Left colon (tissue), 2 donors: ENCODE measurements at regions not wholly inside any gene's neighbourhood (a gene's known extent, or its start where the extent isn't known, plus 50 kb on each side); places are given as distances from the start of the nearest gene placed in this dataset.
"Not testable (repeated sequence)": the region's sequence is repeated elsewhere in the genome, so short reads cannot be mapped to it uniquely, and the experiment has no call there.

Experiments
- ATAC-seq: fragments of 200-7000 bp; cut with Tn5 transposase; one replicate; pipeline ENCODE4 v1.9.1; 2020; ENCODE audit warnings: mild to moderate bottlenecking, moderate library complexity
- DNase-seq, 2 donors: peaks; one replicate each; pipeline ENCODE4 v3.0.0-alpha.2; 2020
- intact Hi-C, 2 donors: fragments of 100-400 bp; cut with DNase I in 1 of 2; cut with micrococcal nuclease in 1 of 2; formaldehyde crosslinking; loops; one replicate each; pipeline versions ENCODE4 v1.11.2 to v1.14.0; 2022; cut with DNase I, micrococcal nuclease
- donor health status: DM: no; HTN: no; CAD: no.
- donor health status: DM: yes; HTN: yes; CAD: no.

DNA sequence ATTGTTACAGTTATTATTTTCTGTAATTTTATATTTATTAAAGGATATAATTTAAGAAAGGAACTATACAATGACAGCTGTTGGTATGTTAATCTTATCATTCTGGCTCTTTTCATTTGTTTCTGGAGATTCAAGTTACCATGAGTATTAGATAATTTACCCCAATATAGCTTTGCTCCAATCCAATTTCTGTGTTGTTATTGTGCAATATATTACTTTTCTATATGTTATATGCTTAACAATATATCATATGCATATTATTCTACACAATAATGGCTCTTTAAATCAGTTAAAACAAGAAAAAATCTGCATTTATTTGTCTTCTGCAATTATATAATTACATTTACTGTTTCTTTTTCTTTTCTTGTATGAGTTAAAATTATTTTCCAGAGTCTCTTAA is 1650.9 kb downstream of the BRINP3 start:
- intact Hi-C loops: no loop called here
- no peak for ATAC-seq
- no peak for DNase-seq

DNA sequence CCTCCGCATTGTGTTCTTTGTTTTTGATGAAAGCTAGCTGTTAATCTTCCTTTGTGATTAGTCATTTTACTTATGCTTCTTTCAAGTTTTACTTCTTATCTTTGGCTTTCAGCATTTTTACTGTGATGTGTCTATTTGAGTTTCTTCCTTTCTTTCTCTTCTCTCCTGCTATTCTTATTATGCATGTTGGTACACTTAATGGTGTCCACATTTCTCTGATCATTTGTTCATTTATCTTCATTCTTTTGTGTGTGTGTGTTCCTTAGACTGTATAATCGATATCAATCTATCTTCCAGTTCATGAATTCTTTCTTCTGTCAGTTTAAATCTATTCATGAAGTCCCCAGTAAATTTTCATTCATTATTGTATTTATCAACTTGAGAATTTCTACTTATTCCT is 1650.3 kb downstream of the BRINP3 start:
- ATAC-seq (no peak), DNase-seq (no peak)
- intact Hi-C loops: no loop called here

DNA sequence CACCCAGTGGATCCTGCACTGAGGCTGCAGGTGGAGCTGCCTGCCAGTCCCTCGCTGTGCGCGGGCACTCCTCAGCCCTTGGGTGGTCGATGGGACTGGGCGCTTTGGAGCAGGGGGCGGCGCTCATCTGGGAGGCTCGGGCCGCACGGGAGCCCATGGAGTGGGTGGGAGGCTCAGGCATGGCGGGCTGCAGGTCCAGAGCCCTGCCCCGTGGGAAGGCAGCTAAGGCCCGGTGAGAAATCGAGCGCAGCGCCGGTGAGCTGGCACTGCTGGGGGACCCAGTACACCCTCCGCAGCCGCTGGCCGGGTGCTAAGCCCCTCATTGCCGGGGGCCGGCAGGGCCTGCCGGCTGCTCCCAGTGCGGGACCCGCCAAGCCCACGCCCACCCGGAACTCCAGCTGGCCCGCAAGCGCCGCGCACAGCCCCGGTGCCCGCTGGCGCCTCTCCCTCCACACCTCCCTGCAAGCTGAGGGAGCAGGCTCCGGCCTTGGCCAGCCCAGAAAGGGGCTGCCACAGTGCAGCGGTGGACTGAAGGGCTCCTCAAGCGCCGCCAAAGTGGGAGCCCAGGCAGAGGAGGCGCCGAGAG is 1636.5 kb downstream of the BRINP3 start:
- DNase-seq, ATAC-seq, intact Hi-C loops: not testable (repeated sequence)

DNA sequence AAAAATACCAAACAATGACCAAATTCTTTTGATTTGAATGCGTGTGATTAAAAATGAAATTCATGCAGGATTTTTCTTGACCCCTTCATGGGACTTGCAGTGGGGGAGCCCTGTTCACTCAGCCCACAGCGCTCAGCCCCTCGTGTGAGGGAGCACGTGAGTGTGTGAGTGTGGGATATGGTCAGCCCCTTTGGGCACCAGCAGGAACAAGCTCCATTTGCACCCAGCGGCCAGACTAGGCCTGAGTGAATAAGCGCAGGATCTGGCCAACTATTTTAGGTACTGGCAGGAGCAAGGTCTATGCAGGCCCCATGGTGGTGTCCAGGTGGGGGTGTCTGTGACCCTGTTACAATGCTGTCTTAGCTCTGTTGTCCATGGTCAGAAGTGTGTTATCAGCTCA is 1631.2 kb downstream of the BRINP3 start:
- intact Hi-C loops: no loop called here
- no peak for DNase-seq
- no peak for ATAC-seq

DNA sequence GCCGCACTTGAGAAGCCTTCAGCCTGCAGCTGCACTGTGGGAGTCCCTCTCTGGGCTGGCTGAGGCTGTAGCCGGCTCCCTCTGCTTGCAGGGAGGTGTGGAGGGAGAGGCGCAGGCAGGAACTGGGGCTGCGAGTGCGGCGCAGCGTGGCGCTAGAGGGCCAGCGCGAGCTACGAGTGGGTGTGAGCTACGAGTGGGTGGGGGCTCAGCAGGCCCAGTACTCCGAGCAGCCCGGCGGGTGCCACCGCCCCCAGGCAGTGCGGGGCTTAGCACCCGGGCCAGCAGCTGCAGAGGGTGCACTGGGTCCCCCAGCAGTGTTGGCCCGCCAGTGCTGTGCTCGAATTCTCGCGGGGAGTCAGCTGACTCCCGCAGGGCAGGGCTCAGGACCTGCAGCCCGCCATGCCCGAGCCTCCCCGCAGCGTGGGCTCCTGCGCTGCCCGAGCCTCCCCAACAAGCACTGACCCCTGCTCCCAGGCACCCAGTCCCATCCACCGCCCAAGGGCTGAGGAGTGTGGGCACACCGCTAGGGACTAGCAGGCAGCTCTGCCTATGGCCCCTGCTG is 1620.1 kb downstream of the BRINP3 start:
- intact Hi-C loops: no loop called here
- ATAC-seq (no peak), DNase-seq (no peak)

DNA sequence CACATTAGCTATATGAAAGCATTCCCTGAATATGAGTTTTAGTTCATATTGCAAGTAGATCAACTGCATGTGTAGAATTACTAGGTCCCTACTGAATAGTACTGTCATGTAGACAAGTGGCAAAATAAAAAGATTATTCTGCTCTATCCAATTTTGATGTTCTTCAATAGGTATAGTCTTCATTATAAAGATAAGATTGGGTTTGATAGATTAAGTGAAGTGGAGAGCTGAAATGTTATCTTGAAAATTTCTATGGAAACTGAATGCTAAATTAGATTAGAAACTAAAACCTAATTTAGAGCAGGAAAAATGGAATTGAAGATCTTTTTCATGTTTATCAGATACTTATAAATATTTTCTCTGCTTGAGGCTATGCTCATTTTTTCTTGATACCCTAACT is 1610.0 kb downstream of the BRINP3 start:
- no peak for DNase-seq
- intact Hi-C loops: no loop called here
- ATAC-seq: no peak

DNA sequence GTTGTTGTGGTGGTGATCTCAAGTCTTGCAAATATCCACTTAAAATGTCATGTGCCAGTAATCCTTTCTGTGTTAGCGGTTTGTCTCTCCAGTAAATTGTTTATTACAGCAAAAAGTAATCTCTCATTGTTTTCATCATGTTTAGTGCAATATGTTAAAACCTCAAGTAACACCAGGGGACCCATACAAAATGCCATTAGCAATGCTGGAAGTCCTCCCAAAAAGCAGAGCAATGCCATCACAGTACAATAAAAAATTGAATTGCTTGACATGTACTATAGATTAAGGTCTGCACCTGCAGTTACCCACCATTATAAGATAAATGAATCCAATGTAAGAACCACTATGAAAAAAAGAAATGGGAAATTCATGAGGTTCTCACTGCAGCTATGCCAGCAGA is 1606.5 kb downstream of the BRINP3 start:
- ATAC-seq: no peak
- DNase-seq: no peak
- intact Hi-C loops: no loop called here

DNA sequence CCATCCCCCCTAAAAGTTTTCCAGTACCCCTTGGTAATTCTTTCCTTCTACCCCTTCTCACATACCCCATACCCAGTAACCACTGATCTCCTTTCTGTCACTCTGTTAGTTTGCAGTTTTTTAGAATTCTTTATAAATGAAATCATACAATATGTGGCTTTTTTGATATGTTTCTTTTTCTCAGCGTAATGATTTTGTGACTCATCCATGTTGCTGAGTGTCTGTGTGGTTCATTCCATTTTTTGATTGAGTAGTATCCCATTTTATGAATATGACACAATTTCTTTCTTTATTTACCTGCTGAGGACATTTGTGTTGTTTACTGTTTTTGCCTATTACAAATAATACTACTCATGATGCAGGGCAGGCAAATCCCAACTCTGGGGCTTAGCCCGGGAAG is 1605.3 kb downstream of the BRINP3 start:
- ATAC-seq (no peak), DNase-seq (no peak)
- intact Hi-C loops: no loop called here

DNA sequence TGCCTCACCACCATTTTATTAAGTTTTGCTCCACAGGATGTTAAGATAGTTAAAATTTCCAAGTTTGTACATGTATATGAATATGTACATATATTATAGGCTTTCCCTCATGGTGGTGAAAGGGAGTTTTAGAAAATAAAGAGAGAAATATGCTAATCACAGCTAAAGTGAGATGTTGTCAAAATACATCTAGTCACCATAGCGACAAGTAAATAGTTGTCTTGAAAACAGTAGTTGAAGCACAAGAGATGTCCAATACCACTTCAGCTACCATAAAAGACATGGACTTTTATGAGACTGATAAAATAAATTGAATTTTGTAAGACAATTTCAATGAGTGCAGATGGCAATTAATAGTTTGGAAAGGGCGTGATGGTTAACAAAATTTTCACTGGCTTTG is 1600.0 kb downstream of the BRINP3 start:
- ATAC-seq (no peak), DNase-seq (no peak)
- intact Hi-C loops: no loop called here

DNA sequence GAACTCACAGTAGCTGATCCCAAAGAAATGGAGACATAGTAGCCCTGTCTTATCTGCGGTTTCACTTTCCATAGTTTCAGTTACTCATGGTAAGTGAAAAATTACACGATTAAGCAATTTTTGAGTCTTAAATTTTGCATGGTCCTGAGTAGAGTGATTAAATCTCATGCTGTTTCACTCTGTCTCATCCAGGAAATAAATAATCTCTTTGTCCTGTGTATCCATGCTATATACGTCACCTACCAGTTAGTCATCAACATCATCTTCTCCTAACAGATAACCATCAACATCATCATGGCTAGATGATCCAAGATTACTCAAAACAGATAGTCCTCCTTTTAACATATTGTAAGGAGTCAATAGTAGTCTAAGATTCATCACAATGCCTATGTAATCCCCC is 1589.3 kb downstream of the BRINP3 start:
- intact Hi-C loops: no loop called here
- DNase-seq (no peak), ATAC-seq (no peak)

DNA sequence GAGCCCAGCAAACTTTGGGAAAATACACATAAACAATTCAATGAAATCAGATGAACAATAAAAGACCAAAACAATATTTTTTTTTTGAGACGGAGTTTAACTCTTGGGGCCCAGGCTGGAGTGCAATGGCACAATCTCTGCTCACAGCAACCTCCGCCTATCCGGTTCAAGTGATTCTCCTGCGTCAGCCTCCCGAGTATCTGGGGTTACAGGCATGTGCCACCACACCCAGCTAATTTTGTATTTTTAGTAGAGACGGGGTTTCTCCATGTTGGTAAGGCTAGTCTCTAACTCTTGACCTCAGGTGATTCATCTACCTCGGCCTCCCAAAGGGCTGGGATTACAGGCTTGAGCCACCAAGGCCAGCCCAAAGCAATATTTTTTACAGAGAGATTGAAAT is 1588.5 kb downstream of the BRINP3 start:
- DNase-seq: no peak
- no peak for ATAC-seq
- intact Hi-C loops: no loop called here

DNA sequence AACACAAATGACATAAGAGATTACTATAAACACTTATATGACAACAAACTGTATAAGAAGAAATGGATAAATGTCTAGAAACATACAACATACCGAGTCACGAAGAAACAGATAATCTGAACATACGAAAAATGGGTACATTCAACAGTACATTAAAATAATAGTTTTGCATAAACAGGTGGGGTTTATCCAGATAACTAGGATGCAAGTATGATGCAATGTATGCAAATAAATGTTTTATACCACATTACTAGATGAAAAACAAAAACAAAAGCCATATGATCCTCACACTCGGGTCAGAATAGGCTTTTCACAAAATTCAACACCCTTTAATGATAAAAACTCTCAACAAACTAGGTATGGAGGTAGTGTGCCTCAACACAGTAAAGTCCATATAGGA is 1585.7 kb downstream of the BRINP3 start:
- no peak for ATAC-seq
- intact Hi-C loops: no loop called here
- DNase-seq: no peak

DNA sequence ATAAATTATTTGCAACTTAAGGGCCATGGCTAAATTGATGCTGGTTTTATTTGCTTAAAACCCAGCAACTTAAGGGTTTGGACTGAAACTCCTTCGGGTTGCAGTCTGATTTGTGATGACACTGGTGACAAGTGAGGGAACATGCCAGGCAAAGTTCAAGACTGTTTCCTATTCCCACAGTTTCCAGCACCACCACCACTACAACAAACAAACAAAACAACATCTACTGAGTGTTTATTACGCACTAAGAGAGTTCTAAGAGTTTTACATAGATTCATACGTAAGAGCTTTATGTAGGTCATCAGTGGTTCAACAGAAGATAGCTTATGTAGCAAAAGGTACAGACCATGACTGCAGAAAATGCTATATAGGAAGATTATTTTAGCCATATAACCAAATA is 1582.1 kb downstream of the BRINP3 start:
- DNase-seq: no peak
- no peak for ATAC-seq
- intact Hi-C loops: no loop called here

DNA sequence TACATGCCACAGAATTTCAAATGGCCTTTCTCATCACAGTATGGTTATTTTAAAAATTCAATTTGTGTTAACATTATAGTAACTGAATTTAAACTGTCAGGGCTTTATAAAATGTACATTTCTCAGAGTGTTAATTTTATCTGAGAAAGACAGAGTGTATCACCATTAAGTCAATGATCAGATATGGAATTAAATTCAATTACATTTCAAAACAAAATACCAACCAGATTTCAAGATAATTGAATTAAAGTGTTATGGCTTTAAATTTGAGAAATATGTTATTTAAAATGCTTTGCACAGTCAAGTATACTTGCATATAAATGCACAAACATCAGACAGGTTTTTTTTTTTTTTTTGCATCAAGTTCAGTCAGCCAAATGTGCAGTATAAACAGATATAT is 1574.4 kb downstream of the BRINP3 start:
- no peak for ATAC-seq
- intact Hi-C loops: no loop called here
- DNase-seq: no peak

DNA sequence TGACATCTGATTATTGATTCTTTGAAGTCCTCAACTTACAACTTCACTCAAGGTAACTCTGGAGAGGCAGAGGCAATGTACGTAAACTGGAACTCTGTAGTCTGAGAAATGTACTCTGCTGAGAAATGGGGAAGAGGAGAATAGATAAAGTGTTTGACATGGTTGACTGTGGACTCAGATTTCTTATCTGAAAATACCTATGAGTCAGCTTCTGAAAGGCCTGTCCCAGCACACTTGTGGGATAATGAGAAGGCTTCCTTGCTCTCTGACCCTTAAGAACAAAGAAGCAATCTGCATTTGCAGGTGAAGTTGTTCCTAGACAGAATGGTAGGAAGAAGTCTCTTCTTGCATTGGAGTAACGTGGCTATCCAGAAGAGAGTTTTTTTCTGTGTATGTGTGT is 1573.5 kb downstream of the BRINP3 start:
- DNase-seq (no peak), ATAC-seq (no peak)
- intact Hi-C loops: no loop called here

DNA sequence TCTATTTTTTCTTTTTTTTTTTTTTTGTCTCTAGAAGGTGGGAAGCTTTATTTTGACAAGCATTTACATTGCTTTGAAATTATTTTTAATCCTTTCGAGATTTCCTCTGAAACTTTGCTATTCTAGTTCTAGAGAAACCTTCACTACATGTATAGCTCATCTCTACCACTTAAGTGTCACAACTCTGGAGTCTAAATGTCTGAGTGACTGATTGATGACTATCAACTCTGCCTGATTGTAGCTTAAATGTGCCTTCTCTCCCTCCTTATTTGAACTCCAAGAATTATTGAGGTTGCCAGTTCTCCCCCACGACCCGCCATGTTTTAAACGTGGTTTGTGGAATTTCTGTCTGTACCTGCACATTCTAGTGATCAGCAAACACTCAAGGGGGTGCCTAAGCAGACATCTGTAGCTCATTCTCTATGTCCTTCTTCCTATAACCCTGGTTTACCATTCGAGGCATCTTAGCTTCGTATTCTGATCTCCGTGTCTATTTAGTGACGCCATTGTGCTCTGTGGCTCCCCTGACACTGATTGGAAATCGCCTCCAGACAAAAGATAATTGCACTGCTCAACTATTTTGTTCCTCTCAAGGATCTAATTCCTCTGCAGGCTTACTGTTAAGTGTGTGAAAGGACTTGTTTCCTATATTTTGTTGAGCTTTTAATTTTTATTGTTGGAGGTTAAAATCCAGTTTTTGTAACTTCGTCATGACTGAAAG is 1570.6 kb downstream of the BRINP3 start:
- no peak for DNase-seq
- intact Hi-C loops: no loop called here
- no peak for ATAC-seq

DNA sequence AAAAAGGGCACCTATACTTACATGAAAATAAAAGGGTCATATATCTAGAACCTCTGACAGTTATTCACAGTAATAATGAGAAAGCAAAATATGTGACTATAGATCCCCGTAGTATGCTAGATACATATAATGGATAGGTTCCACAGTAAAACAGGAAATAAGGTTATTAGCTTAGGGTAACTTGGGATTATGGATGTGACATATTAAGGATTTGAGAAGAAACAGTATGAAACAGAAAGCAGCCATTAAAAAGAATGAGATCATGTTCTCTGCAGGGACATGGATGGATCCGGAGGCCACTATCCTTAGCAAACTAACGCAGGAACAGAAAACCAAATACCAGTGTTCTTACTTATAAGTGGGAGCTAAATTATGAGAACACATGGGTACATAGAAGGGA is 1547.3 kb downstream of the BRINP3 start:
- ATAC-seq (no peak), DNase-seq (no peak)
- intact Hi-C loops: no loop called here

DNA sequence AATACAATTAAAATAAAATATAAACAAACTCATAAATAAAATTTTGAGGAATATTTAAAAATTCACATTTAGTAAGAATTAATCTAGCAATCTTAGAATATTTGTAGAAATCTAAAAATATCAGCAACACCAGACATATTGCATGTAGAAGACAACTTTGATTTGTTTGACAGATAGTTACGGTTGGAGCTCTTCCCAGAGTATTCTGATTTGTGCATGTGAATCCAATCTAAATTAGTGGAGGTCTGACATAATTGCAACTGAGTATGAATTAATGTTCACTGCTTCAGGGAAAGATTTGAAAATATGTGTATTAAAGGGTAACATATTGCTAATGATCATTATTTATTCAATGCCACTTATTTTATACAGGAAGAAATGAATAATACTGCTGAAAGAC is 1546.2 kb downstream of the BRINP3 start:
- intact Hi-C loops: no loop called here
- ATAC-seq (no peak), DNase-seq (no peak)

DNA sequence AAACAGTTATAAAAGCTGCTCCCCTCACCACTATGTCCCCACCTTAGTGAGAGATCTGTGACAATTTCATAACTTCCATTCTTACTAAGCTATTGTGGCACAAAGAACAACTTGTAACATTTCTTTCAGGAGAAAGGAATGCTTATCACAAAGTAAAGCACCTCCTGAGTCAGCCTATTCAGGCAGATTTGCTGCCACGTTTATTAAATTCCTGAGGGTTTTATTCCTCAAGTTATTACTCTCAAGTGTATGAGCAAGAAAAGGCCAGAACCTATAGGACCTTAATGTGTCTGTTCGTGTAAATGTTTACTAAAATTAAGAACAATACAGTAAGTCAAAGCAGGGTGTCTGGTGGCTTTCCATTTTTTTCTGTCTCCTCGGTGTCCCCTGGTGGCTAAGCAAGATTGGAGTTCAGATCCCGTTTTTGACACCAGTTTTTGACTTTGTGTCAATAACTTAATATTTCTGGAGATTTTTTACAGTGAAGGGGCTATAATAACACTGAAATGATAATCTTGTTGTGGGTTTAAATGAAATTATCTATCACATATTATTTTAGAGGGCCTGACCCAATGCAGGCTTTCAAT is 1539.6 kb downstream of the BRINP3 start:
- intact Hi-C loops: no loop called here
- no peak for DNase-seq
- no peak for ATAC-seq

DNA sequence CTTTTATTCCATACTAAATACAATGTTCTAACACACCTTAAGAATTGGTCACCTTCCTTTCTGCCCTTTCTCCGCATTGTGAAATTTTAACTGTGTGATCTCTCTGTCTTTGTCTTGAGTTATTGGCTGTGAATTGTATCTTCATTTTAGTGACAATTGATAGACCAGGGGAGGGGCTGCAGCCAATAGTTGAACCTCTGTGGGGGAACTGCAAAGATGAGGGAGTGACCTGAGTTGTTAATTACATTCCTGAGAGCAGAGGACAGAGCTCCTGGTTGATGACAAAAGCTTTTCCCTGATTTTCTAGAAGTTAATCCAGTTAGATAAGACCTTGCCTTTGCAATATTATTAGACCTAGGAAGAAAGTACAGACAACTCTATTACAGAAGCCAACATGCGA is 1535.7 kb downstream of the BRINP3 start:
- DNase-seq (no peak), ATAC-seq (no peak)
- intact Hi-C loops: no loop called here

DNA sequence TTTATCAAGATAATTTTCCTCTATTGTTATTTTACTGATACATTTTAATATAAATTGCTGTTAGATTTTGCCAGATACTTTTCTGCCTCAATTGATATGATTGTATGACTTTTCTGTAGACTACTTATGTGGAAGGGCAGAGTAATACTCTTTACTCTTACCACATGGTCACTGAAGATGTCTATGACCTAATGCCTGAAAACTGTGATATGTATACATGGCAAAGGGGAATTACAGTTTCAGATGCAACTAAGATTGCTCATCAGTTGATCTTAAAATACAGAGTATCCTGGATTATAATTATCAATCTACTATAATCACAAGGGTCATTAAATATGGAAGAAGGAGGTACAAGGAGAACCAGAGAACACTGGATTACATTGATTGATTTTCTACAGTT is 1528.0 kb downstream of the BRINP3 start:
- ATAC-seq: no peak
- intact Hi-C loops: no loop called here

More for the DNA sequence above, 1528.0 kb downstream of the BRINP3 start:
- no peak for DNase-seq
